GM21515 (cell line): ENCODE measurements at regions not wholly inside any gene's neighbourhood (a gene's known extent, or its start where the extent isn't known, plus 50 kb on each side); places are given as distances from the start of the nearest gene placed in this dataset.
"Not testable (repeated sequence)": the region's sequence is repeated elsewhere in the genome, so short reads cannot be mapped to it uniquely, and the experiment has no call there.

Source experiments
- ATAC-seq: cut with Tn5 transposase; IDR thresholded peaks from one replicate; pipeline ENCODE4 v1.9.1; 2021; ENCODE audit not compliant: unreplicated experiment

GRCh38 chr9:72471096-72471495 is 50.3 kb upstream of the TMC1 start:
- ATAC-seq = no peak

GRCh38 chr9:72467766-72468738 is 53.4 kb upstream of the TMC1 start:
- ATAC-seq = no peak

- no peak for ATAC-seq
Measured at GRCh38 chr9:72465593-72465984, 55.8 kb upstream of the TMC1 start.

DNA sequence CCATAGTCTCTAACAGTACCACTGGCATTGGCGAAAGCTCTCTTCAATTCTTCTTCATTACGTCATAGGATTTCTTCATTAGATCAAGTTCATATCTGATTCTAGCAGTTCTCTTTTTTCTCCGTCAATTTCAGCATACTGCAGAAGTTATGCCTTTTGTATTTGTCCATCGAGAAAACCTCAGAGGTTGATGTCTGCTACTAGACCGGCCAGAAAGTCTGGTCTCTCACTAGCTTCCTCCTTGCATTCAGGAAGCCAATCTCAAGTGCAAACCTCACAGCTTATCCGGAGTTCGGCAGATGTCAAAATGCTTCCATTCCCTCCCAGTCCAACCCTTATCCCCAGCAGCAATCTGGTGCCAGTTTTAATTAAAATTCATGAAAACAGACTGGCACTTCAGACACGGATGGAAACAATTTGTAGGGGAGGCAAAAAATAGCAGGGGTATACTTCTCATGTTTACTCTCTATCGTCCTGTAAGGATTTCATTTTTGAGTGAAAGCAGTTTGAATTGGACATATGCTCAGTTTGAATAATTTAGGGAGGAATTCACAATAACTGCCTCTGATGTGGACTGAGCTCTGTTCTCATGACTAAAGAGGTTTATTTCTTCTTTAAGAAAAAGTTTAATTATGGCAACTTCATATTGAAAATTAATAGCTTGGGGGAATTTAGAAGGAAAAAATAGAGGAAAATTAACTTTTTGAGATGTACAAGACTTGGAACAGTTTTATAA is 56.4 kb upstream of the TMC1 start:
- no peak for ATAC-seq

DNA sequence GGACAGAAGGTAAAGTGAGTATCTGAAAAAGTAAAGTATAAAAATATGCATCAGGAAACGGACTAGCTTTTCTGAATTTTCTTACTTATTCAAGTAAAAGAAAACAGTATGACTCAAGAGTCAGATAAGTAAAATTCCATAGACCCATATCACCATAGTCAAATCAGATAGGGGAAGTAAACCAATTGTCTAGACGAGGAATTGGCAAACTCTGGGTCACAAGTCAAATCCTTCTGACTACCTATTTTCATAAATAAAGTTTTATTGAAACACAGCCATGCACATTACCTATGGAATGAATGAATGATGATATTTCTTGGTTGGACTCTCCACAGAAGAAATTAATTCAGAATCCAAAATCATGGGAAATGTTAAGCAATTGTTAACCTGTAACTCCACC is 59.1 kb upstream of the TMC1 start:
- ATAC-seq = no peak

- no peak for ATAC-seq
Measured at GRCh38 chr9:72460342-72461312, 60.8 kb upstream of the TMC1 start.

DNA sequence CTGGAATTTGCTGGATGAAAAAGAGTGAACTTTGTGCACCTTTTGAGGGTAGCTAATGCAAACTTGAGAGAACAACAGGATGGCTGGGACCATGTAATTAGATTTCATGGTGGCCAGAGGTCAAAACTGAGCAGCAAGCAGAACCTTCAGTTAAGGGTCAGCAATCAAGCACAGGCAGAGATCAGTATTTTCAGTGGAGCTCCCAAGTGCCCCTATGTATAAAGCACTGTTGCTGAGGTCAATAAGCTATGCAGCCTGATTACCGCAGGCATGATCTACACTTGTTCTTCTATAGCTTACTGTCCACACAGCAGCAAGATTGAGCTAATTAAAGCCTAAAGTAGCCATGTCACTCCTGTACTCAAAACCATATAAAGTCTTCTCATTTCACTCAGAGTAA is 62.1 kb upstream of the TMC1 start:
- ATAC-seq = no peak

DNA sequence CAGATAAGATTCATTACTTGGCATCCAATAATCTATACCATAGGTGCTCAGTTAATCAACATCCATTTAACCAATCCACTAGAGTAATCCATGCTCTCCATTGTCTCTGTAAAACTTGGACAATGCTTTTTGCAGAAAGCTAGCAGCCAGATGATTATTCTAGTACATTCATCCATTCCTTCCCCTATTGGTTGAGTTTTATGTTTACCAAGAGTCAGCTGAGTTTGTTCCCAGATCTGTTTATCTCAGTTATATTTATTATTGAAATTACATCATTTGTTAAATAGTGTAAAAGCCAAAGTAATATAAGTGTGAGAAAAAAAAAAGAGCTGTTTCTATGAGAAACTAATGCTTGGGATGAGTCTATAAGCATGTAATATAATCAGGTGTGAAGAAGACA is 63.3 kb upstream of the TMC1 start:
- no peak for ATAC-seq

GRCh38 chr9:72457366-72457765 is 64.0 kb upstream of the TMC1 start:
- ATAC-seq = no peak

DNA sequence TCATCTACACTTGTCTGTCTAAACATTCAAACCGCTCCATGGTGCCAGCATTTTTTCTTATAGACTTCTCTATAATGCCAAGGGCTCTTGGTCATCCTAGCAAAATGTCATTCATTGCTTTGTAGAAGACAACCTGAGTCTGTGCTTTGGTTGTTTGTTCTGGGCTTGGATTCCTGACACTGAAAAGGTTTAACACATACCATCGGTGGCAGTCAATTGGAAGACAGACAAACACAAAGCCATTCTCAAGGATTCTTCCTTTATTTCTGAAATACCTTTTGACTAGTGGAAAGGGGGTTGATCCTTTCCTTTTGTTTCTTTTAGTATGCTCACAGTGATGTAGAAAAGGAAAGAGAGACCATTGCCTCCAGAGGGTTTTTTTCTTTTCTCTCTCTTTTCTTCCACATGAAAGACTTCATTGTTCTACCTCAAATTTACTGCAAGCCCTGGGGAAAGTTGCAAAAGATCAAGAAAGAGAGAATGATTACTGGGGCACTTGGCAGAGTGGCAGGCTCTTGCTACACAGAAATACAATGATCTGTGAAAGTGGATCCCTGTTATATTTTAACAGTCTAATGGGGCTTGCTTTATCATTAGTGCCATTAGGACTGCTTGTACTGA is 66.4 kb upstream of the TMC1 start:
- ATAC-seq = no peak

DNA sequence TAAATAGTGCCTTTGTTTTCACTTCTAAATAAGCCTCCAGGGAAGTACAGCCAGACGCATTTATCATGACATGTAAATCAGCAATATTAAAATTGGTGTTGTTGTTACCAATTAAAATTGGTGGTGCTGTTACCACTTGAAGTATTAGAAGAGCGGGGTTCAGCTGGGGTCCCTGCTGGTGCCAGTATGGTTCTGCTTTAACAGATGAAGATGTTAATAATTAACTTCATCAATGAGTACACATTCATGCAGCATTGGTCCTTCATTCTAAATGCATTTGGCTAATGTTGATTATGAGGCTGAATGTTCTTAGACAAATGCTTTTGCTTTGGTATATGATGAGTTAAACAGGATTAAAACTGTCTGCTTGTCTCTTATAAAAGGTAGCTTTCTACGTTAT is 67.6 kb upstream of the TMC1 start:
- ATAC-seq = no peak

DNA sequence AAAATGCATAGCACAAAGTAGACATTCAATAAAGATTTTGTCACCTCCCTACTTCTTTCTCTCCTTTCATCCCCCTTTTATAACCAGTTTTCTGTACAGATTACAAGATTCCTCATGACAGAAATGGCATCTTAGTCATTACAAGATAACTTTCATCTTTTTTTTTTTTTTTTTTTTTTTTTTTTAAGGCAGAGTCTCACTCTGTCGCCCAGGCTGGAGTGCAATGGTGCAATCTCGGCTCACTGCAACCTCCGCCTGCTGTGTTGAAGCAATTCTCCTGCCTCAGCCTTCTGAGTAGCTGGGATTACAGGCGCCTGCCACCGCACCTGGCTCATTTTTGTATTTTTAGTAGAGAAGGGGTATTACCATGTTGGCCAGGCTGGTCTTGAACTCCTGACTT is 75.2 kb upstream of the TMC1 start:
- not testable (repeated sequence) for ATAC-seq

DNA sequence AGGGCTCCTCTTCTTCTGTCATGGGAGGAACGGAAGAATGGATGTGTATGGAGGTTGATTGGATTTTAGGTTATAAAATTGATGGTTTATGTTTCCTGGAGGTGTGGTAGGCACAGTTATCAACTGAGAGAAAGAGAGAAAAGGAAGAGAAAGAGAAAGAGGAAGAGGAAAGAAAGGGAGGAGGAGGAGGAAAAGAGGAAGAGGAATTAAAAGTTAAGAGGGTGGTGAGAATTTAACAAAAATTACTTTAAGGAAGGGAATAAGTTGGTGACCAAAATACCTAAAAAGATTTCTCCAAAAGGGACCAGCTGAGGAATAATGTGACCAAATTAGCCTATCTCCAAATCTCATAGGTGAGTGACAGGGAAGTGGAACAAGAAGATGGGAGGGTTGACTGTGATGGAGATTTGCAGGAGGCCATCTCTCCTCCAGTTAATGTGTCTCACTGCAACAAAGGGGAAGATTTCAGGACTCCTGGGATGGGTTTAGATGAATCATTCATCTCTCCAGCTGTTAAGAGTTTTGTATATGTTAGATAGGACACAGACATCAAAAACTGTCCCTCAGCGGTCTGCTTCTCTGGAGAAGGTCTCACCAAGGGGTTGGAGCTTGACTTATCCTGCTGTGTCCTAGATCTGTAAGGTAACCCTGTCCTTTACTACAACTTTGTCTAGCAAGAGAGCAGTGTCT is 76.0 kb upstream of the TMC1 start:
- no peak for ATAC-seq

DNA sequence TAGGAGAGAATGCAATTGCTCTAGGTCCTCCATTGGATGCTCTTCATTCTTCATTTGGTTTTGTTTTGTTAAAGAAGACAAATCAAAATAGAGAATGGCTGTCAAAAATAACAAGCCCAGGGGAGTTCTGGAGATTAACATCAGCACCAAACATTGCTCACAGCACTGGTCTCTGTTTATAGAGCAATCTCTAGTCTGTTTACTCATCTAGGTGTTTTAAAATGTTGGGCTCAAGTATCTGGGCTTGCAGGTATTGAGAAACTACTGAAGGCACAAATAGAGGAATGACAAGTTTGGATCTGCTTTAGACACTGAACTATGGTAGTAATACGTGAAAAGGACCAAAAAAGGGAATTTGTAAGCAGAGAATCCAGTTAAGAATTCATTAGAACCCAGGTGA is 77.0 kb upstream of the TMC1 start:
- no peak for ATAC-seq

DNA sequence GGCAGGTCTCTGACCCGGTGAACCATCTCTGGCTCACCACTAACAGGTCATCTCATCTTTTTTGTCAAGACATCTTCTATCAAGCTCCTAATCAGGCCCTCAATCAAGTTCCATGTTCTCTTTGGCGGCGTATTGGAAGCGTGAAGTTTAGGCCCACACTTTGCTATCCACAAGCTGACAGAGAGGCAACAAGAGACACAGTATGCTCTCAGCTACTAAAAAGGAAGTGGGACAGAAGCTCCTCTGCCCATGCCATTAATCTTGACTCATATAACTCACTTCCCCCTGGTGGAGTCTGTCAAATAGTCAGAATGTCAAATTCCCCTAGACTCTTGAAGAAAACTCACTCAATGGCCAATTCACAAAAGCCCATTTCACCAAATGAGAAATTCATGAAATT is 77.6 kb upstream of the TMC1 start:
- peak; percentile 96 for ATAC-seq

GRCh38 chr9:72441848-72442607 is 77.0 kb upstream of the ZFAND5 start:
- ATAC-seq = no peak

GRCh38 chr9:72440992-72441847 is 76.2 kb upstream of the ZFAND5 start:
- no peak for ATAC-seq

DNA sequence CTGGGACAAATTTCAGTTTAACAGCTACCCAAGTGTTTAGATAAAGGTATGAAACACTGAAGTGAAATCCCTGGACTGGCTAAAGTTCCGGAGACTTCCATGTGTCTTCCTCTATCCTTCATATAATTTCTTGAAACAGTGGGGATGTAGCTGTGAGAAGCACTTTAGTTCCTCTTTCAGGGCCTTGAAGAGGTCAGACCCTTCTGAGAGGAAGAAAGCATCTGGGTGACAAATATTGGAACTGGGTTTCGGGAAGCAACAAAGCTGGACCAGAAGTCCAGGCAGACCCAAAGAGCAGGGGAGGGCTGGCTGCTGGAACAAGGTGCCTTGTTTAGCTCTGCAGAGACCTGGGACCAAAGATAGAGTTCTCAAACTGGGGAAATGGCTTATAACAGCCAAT is 75.4 kb upstream of the ZFAND5 start:
- no peak for ATAC-seq
